ENCODE measurements at regions not wholly inside any gene's neighbourhood (a gene's known extent, or its start where the extent isn't known, plus 50 kb on each side); places are given as distances from the start of the nearest gene placed in this dataset.

DNA sequence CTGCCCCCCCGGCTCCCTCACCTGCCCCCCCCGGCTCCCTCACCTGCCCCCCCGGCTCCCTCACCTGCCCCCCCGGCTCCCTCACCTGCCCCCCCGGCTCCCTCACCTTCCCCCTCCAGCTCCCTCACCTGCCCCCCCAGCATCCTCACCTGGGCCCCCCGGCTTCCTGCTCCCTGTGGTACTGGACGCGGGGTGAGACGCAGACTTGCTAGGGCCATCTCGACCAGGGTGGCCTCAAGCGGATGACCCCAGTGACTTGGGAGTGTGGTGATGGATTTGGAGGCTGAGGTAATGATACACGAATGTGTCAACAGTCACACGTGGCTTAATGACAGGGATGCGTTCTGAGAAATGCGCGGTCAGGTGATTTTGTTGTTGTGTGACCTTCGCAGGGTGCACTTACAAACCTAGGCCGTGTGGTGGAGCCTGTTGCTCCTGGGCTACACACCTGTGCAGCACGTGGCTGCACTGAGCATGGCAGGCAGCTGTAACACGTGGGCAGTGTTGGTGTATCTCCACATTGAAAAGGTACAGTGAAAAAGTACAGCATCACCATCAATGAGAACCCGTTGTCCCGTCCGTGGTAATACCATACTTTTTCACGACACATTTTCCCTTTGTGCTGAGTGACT, 197.8 kb downstream of the TEX29 start:
- no peaks in the 10 kb centered on the region for H3K27me3 ChIP-seq (replicated peaks; ENCODE audit: insufficient read depth, low read length)
- H3K4me1 ChIP-seq (ENCODE audit: low read length) = no peaks in the 10 kb centered on the region
- H3K9ac ChIP-seq (ENCODE audit: low read length) = no peak overlapping the region
- no peak for DNase-seq
- H3K79me2 ChIP-seq (ENCODE audit: low read length) = 0 out of 2 replicates have a peak, but pooled peaks cover 5% of the 10 kb centered on the region
- H3K9me2 ChIP-seq (replicated peaks; ENCODE audit: insufficient read depth, low read length) = no peaks in the 10 kb centered on the region
- no peak overlapping the region for H3K27ac ChIP-seq (ENCODE audit: low read length)
- no peaks in the 10 kb centered on the region for H3K9me3 ChIP-seq (replicated peaks; ENCODE audit: insufficient read depth, low read length)
- H3F3A ChIP-seq (ENCODE audit: insufficient read depth, low read length) = no peaks in the 10 kb centered on the region
- H2AFZ ChIP-seq (ENCODE audit: low read length) = no peak overlapping the region
- no peak for TF ChIP-seq EZH2 (optimal IDR thresholded peaks at IDR 0.05; ENCODE audit: low read depth, low read length)
- TF ChIP-seq, protein P1, sequence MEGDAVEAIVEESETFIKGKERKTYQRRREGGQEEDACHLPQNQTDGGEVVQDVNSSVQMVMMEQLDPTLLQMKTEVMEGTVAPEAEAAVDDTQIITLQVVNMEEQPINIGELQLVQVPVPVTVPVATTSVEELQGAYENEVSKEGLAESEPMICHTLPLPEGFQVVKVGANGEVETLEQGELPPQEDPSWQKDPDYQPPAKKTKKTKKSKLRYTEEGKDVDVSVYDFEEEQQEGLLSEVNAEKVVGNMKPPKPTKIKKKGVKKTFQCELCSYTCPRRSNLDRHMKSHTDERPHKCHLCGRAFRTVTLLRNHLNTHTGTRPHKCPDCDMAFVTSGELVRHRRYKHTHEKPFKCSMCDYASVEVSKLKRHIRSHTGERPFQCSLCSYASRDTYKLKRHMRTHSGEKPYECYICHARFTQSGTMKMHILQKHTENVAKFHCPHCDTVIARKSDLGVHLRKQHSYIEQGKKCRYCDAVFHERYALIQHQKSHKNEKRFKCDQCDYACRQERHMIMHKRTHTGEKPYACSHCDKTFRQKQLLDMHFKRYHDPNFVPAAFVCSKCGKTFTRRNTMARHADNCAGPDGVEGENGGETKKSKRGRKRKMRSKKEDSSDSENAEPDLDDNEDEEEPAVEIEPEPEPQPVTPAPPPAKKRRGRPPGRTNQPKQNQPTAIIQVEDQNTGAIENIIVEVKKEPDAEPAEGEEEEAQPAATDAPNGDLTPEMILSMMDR (IDR thresholded peaks at IDR 0.05; ENCODE audit: low read length) = no peak
- no peak for TF ChIP-seq EZH2phosphoT487 (IDR thresholded peaks at IDR 0.05; ENCODE audit: low read length)
- no peak overlapping the region for H3K4me2 ChIP-seq (ENCODE audit: low read depth, low read length)
- H3K36me3 ChIP-seq (replicated peaks; ENCODE audit: insufficient read depth, low read length) = no peaks in the 10 kb centered on the region
- no peaks in the 10 kb centered on the region for H4K20me1 ChIP-seq (ENCODE audit: insufficient read depth, low read length)
- no peak overlapping the region for H3K4me3 ChIP-seq (ENCODE audit: low read length)

DNA sequence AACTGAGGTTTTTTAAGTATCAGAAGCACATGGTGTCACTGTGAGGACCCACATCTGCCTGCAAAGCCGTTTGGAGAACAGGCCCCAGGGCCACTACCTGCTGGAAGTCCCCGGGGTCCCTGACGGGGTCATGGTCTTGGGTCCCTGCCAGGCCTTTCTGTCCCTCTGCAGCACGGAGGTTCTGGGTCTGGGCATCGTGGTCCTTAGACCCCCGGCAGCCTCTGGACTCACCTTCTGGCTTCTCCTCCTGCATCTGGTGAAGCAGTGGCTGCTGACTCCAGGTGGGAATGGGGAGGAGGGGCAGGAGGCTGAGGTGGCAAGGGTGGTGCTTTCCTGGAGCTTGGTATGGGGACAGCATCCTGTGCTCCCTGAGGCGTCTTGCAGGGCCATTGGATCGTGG, 198.6 kb downstream of the TEX29 start:
- TF ChIP-seq, protein P1 (IDR thresholded peaks at IDR 0.05; ENCODE audit: low read length) = no peak
- TF ChIP-seq EZH2 (optimal IDR thresholded peaks at IDR 0.05; ENCODE audit: low read depth, low read length) (no peak), EZH2phosphoT487 (IDR thresholded peaks at IDR 0.05; ENCODE audit: low read length) (no peak)
- H3K9me2 ChIP-seq (replicated peaks; ENCODE audit: insufficient read depth, low read length) = no peaks in the 10 kb centered on the region
- H2AFZ ChIP-seq (ENCODE audit: low read length) = no peak overlapping the region
- no peaks in the 10 kb centered on the region for H3K36me3 ChIP-seq (replicated peaks; ENCODE audit: insufficient read depth, low read length)
- H3K27me3 ChIP-seq (replicated peaks; ENCODE audit: insufficient read depth, low read length) = no peaks in the 10 kb centered on the region
- no peaks in the 10 kb centered on the region for H4K20me1 ChIP-seq (ENCODE audit: insufficient read depth, low read length)
- DNase-seq = no peak
- no peak overlapping the region for H3K27ac ChIP-seq (ENCODE audit: low read length)
- 0 out of 2 replicates have a peak, but pooled peaks cover 5% of the 10 kb centered on the region for H3K79me2 ChIP-seq (ENCODE audit: low read length)
- no peaks in the 10 kb centered on the region for H3K9me3 ChIP-seq (replicated peaks; ENCODE audit: insufficient read depth, low read length)
- H3F3A ChIP-seq (ENCODE audit: insufficient read depth, low read length) = no peaks in the 10 kb centered on the region
- no peak overlapping the region for H3K4me3 ChIP-seq (ENCODE audit: low read length)
- H3K9ac ChIP-seq (ENCODE audit: low read length) = no peak overlapping the region
- no peak overlapping the region for H3K4me2 ChIP-seq (ENCODE audit: low read depth, low read length)
- no peaks in the 10 kb centered on the region for H3K4me1 ChIP-seq (ENCODE audit: low read length)

DNA sequence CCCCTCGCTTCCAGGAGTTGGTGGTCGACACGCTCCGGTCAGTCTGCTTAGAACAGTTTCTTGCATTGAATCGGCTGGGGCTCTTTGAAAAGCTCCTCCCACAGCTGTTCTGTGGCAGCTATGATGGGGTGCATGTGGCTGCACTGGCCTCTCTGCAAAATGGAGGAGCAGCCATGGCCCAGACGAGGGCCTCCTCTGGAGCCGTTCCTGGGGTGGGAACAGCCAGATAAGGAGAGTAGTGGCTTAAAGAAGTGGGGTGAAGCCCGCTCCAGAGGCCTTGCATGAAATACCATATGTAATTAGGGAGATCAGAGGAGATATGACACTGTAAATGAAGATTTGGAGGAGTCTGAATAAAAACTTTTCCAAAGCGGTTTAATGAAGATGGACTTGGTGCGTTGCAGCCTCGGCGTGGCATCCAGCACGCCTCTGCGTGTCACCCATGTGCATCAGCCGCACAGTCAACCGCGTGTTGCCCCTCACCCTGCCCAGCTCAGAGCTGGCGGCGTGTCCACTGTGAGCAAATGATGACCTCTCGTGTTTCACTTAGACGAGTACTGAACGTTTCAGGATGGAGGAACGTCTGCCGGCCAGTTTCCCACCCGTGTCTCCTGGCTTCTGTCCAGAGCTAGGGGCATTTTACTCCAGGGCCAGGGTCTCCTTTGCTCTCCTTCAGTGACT, 199.2 kb downstream of the TEX29 start:
- TF ChIP-seq EZH2 (optimal IDR thresholded peaks at IDR 0.05; ENCODE audit: low read depth, low read length) (no peak), EZH2phosphoT487 (IDR thresholded peaks at IDR 0.05; ENCODE audit: low read length) (no peak)
- TF ChIP-seq, protein P1 (IDR thresholded peaks at IDR 0.05; ENCODE audit: low read length) = no peak
- 0 out of 2 replicates have a peak, but pooled peaks cover 5% of the 10 kb centered on the region for H3K79me2 ChIP-seq (ENCODE audit: low read length)
- H3K4me3 ChIP-seq (ENCODE audit: low read length) = no peak overlapping the region
- H3K4me1 ChIP-seq (ENCODE audit: low read length) = no peaks in the 10 kb centered on the region
- H3K36me3 ChIP-seq (replicated peaks; ENCODE audit: insufficient read depth, low read length) = no peaks in the 10 kb centered on the region
- H4K20me1 ChIP-seq (ENCODE audit: insufficient read depth, low read length) = no peaks in the 10 kb centered on the region
- H3K9me2 ChIP-seq (replicated peaks; ENCODE audit: insufficient read depth, low read length) = no peaks in the 10 kb centered on the region
- DNase-seq = no peak
- H3F3A ChIP-seq (ENCODE audit: insufficient read depth, low read length) = no peaks in the 10 kb centered on the region
- no peak overlapping the region for H2AFZ ChIP-seq (ENCODE audit: low read length)
- no peaks in the 10 kb centered on the region for H3K9me3 ChIP-seq (replicated peaks; ENCODE audit: insufficient read depth, low read length)
- no peak overlapping the region for H3K4me2 ChIP-seq (ENCODE audit: low read depth, low read length)
- no peak overlapping the region for H3K27ac ChIP-seq (ENCODE audit: low read length)
- no peak overlapping the region for H3K9ac ChIP-seq (ENCODE audit: low read length)
- no peaks in the 10 kb centered on the region for H3K27me3 ChIP-seq (replicated peaks; ENCODE audit: insufficient read depth, low read length)
